ENCODE measurements at regions not wholly inside any gene's neighbourhood (a gene's known extent, or its start where the extent isn't known, plus 50 kb on each side); places are given as distances from the start of the nearest gene placed in this dataset.

DNA sequence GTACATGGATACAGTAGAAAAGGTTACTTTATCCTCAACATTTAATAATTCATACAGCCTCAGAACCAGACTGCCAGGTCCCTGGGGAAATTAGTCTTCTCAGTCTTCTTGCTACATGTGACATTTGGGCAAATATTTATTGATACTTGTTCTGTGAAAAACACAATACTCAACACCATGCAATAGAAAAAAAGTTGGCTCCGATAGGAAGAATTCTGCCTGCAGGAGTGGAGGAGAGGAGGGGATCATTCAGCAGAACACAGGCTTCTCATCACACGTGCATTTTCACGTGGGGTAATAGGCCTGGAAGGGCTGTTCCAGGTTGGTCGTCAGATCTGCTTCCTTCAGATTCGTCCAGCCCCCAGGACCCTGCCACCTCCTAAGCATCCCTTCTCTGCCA is 58.4 kb upstream of the ACKR3 start:
- H3K27me3 Mint-ChIP-seq (ENCODE audit: low read depth) = peaks cover 27% of the 10 kb centered on the region
- no peak overlapping the region for H3K4me3 Mint-ChIP-seq
- no peak for ATAC-seq
- DNase-seq = no peak
- H3K9me3 Mint-ChIP-seq (ENCODE audit: insufficient read depth) = no peaks in the 10 kb centered on the region
- peaks cover 15% of the 10 kb centered on the region for H3K4me1 Mint-ChIP-seq (ENCODE audit: low read depth)
- ChIA-PET POLR2A (no interaction called here), CTCF (interaction anchor here (0.7 to 9.1 kb wide), 7 partner anchors 25 to 158 kb away, joined by 3 to 347 read pairs (median 32); partner anchors contain the start of gene ACKR3)
- H3K27ac Mint-ChIP-seq = no peak overlapping the region
- H3K36me3 Mint-ChIP-seq (ENCODE audit: low read depth) = no peaks in the 10 kb centered on the region

DNA sequence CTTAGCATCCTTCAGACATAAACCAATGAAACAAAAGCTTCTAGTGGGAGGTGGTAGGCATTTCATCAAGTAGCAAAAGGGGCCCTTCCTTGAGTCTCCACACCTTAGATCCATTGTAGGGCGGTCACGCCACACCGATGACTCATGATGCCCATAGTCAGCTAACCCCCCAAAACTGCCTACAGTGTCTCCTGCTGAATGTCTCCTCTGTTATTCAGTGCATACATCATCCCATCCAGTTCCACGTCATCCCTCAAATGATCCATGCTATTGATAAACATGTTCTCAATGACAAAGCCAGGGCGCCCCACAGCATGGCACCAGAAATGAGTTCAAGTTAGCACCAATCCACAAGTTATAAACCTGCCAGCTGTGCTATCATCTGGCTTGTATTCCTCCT is 57.4 kb upstream of the ACKR3 start:
- Mint-ChIP-seq H3K36me3 (ENCODE audit: low read depth) (no peaks in the 10 kb centered on the region), H3K4me1 (ENCODE audit: low read depth) (peaks cover 9% of the 10 kb centered on the region), H3K9me3 (ENCODE audit: insufficient read depth) (no peaks in the 10 kb centered on the region), H3K27ac (no peak overlapping the region), H3K4me3 (no peak overlapping the region), H3K27me3 (ENCODE audit: low read depth) (peaks cover 24% of the 10 kb centered on the region)
- ChIA-PET POLR2A (interaction anchor here (1.7 kb wide), 1 partner anchor 57 kb away, joined by 12 read pairs; the partner anchor contains the start of gene ACKR3), CTCF (interaction anchor here (0.6 to 9.1 kb wide), 27 partner anchors 9 to 573 kb away, joined by 3 to 347 read pairs (median 5); partner anchors contain the start of genes ACKR3 and COPS8)
- ATAC-seq = no peak
- DNase-seq = no peak

DNA sequence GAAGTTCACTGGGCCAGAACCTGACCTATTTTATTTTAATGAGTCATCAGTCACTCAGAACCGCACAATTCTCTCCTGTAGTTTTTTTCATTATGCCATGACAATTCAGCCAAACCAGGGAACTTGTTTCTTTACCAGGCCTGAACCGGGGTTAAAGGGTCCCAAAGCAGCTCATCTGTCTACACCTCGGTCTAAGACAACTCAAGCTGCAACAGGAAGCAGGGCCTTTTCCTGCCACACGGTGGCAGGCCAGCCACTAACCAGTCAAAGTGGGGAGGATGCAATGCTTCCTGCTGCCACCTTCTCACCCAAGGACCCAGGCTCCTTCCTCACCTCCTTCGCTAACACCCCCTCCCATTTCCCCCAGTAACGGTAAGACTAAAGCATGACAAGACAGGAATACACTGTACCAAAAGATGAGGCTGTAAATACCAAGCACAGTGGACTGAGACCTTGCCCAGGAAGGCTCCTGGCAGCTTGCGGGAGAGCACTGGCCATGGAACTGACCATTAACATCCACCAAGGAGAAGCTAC is 56.7 kb upstream of the ACKR3 start:
- CTCF ChIA-PET = interaction anchor here (0.6 to 9.1 kb wide), 30 partner anchors 10 to 573 kb away, joined by 3 to 347 read pairs (median 4); partner anchors contain the start of genes ACKR3 and COPS8
- H3K36me3 Mint-ChIP-seq (ENCODE audit: low read depth) = no peaks in the 10 kb centered on the region
- no peak overlapping the region for H3K4me3 Mint-ChIP-seq
- H3K27ac Mint-ChIP-seq = no peak overlapping the region
- ATAC-seq (peak; percentile 97), DNase-seq (peak; percentile 83)
- peaks cover 23% of the 10 kb centered on the region for H3K27me3 Mint-ChIP-seq (ENCODE audit: low read depth)
- no peaks in the 10 kb centered on the region for H3K9me3 Mint-ChIP-seq (ENCODE audit: insufficient read depth)
- peaks cover 6% of the 10 kb centered on the region for H3K4me1 Mint-ChIP-seq (ENCODE audit: low read depth)
- POLR2A ChIA-PET = interaction anchor here (0.6 to 1.7 kb wide), 3 partner anchors 29 to 57 kb away, joined by 3 to 12 read pairs (median 4); partner anchors contain the start of gene ACKR3

DNA sequence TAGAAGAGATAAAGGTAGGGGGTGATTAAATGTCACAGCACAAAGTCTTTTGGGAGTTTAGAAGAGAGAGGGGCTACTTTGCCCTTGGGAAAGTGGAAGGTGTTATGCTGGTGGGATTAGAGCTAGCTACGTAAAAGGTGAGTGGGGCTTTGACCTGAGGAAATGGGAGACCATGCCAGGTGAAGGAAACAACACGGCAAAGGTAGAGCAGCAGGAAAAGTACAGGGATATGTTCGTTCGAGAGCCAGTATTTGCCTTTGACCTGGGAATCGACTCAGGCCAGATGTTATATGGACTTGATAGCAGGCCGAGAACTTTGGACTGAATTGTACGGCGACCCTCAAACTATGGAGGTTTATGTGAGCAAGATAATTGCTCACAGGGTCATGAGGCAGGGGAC is 55.7 kb upstream of the ACKR3 start:
- Mint-ChIP-seq H3K4me3 (no peak overlapping the region), H3K27me3 (ENCODE audit: low read depth) (peaks cover 16% of the 10 kb centered on the region), H3K9me3 (ENCODE audit: insufficient read depth) (no peaks in the 10 kb centered on the region), H3K36me3 (ENCODE audit: low read depth) (no peaks in the 10 kb centered on the region), H3K4me1 (ENCODE audit: low read depth) (peaks cover 6% of the 10 kb centered on the region), H3K27ac (no peak overlapping the region)
- no peak for DNase-seq
- CTCF ChIA-PET = interaction anchor here (0.6 to 9.1 kb wide), 18 partner anchors 10 to 572 kb away, joined by 3 to 347 read pairs (median 14); partner anchors contain the start of genes ACKR3 and COPS8
- no peak for ATAC-seq
- POLR2A ChIA-PET = interaction anchor here (0.6 to 1.7 kb wide), 3 partner anchors 32 to 234 kb away, joined by 3 to 12 read pairs (median 4); partner anchors contain the start of gene ACKR3

DNA sequence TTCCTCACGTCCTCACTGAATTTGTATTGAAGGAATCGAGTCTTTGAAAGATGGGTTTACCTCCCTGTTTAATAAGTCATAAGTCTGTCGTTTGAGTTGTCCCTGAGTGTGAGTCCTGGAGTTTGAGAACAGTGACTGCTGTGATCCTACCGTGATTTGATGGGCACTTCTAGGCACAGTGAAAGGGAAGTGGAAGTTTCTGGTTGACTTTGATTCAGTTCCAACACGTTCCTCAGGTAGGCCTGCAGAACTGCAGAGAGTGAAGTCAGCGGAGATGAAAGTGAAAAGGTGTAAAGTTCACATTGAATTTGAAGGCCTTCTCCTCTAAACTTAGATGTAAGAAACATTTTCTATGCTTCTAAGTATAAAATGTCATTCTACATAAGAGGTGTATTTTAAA is 52.9 kb upstream of the ACKR3 start:
- ATAC-seq (no peak), DNase-seq (no peak)
- peaks cover 16% of the 10 kb centered on the region for H3K27me3 Mint-ChIP-seq (ENCODE audit: low read depth)
- no peaks in the 10 kb centered on the region for H3K36me3 Mint-ChIP-seq (ENCODE audit: low read depth)
- H3K9me3 Mint-ChIP-seq (ENCODE audit: insufficient read depth) = no peaks in the 10 kb centered on the region
- ChIA-PET CTCF (interaction anchor here (3.2 kb wide), 1 partner anchor 52 kb away, joined by 29 read pairs; the partner anchor contains the start of gene ACKR3), POLR2A (no interaction called here)
- H3K4me1 Mint-ChIP-seq (ENCODE audit: low read depth) = no peaks in the 10 kb centered on the region
- H3K4me3 Mint-ChIP-seq = no peak overlapping the region
- no peak overlapping the region for H3K27ac Mint-ChIP-seq

DNA sequence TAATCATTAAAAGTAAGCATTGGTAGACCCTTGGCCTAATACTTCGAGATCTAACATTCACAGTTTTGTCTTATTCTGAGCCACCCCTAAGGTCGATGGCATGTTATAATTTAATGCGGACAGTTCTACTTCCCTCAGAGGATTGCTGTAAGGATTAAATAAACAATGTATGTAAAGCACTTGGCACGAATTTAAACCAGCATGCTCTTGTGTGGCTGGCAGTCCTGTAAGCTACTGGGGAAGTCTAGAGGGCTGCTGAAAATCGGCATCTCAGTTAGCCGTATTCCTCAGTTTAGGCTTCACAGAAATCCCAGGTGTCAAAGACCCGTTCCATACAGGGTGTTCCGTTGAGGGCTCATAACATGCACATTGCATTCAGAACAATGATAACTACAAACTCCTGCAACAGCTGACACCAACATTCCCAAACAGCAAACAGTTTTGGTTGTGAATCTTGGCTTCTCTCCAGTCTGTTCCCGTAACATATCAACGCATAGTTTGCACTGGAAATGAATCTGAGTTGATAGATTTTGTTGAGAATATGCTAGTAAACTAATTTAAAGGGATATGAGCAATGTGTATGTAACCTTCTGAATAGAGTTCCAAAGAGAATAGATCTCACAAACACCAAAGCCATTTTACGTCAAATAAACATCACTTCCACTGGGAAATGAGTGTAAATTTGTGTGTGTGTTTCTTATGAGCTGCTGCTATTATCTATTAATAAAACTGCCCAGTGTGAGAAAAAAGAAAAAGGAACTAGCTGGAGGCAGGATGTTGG is 52.2 kb upstream of the ACKR3 start:
- no peak for DNase-seq
- Mint-ChIP-seq H3K36me3 (ENCODE audit: low read depth) (no peaks in the 10 kb centered on the region), H3K27ac (no peak overlapping the region), H3K4me1 (ENCODE audit: low read depth) (no peaks in the 10 kb centered on the region), H3K4me3 (no peak overlapping the region), H3K9me3 (ENCODE audit: insufficient read depth) (no peaks in the 10 kb centered on the region), H3K27me3 (ENCODE audit: low read depth) (peaks cover 19% of the 10 kb centered on the region)
- ChIA-PET CTCF (interaction anchor here (1.3 to 3.2 kb wide), 3 partner anchors 10 to 52 kb away, joined by 3 to 29 read pairs (median 6); partner anchors contain the start of gene ACKR3), POLR2A (no interaction called here)
- no peak for ATAC-seq
